Thoracic aorta (tissue), 2 donors: ENCODE measurements at regions not wholly inside any gene's neighbourhood (a gene's known extent, or its start where the extent isn't known, plus 50 kb on each side); places are given as distances from the start of the nearest gene placed in this dataset.

ENCODE experiments used
- ATAC-seq: fragments of 150-250 bp; one replicate; pipeline ENCODE4 v1.8.0; 2017; ENCODE audit warnings: low read depth; ENCODE audit not compliant: insufficient number of reproducible peaks, low FRiP score
- DNase-seq: peaks from one replicate; pipeline ENCODE4 v3.0.0-alpha.2; 2020; ENCODE audit warnings: low spot score
- H3K27ac ChIP-seq, 2 donors: fragments of 200-600 bp; sonication (generic); 1 replicate in 1 of 2; 2 replicates in 1 of 2; pipeline ENCODE4 v1.5.1; 2016; ENCODE audit warnings: mild to moderate bottlenecking in 2 of 2, moderate library complexity in 2 of 2
- H3K27me3 ChIP-seq: fragments of 200-600 bp; sonication (generic); replicated peaks from 2 replicates; pipeline ENCODE4 v1.6.0; 2016; ENCODE audit warnings: mild to moderate bottlenecking; ENCODE audit not compliant: insufficient read depth
- H3K36me3 ChIP-seq: fragments of 200-600 bp; sonication (generic); one replicate; pipeline ENCODE4 v1.5.1; 2016
- H3K4me1 ChIP-seq, 2 donors: fragments of 200-600 bp; sonication (generic); 1 replicate in 1 of 2; 2 replicates in 1 of 2; pipeline versions ENCODE4 v1.5.1 to v1.6.0; 2016; ENCODE audit warnings: low read depth in 2 of 2, mild to moderate bottlenecking in 1 of 2; ENCODE audit not compliant: control insufficient read depth in 1 of 2
- H3K4me3 ChIP-seq: fragments of 200-600 bp; sonication (generic); 2 replicates; pipeline ENCODE4 v1.5.1; 2016; ENCODE audit warnings: mild to moderate bottlenecking
- H3K9me3 ChIP-seq: fragments of 200-600 bp; sonication (generic); 2 replicates; pipeline ENCODE4 v1.5.1; 2016
- TF ChIP-seq, protein P1 (sequence below): fragments of 200-600 bp; sonication (generic); IDR thresholded peaks from one replicate; pipeline ENCODE4 v1.5.1; 2019; ENCODE audit warnings: antibody characterized with exemption

DNA sequence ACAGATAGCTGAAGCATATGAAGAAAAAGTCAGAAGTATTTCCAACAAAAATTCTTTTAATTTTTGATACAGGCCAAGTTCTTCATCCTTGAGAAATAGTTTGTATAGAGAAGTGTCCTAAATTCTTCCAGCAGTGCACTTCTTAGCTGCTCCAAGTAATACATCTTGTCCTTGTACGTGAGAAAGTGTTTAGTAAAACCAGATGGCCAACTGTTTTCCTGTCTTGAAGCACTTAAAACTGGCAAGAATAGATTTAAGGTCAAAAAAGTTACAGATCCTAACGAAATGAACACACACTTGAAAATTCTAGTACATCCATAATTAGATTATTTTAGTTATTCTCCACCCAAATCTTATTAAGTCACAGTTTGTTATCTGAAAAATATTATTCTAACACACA, 52.2 kb upstream of the HSF2 start:
- no peak overlapping the region for H3K27ac ChIP-seq
- H3K27me3 ChIP-seq: no peaks in the 10 kb centered on the region
- H3K4me1 ChIP-seq: no peaks in the 10 kb centered on the region
- DNase-seq (no peak), ATAC-seq (no peak)
- no peak overlapping the region for H3K4me3 ChIP-seq
- TF ChIP-seq, protein P1, sequence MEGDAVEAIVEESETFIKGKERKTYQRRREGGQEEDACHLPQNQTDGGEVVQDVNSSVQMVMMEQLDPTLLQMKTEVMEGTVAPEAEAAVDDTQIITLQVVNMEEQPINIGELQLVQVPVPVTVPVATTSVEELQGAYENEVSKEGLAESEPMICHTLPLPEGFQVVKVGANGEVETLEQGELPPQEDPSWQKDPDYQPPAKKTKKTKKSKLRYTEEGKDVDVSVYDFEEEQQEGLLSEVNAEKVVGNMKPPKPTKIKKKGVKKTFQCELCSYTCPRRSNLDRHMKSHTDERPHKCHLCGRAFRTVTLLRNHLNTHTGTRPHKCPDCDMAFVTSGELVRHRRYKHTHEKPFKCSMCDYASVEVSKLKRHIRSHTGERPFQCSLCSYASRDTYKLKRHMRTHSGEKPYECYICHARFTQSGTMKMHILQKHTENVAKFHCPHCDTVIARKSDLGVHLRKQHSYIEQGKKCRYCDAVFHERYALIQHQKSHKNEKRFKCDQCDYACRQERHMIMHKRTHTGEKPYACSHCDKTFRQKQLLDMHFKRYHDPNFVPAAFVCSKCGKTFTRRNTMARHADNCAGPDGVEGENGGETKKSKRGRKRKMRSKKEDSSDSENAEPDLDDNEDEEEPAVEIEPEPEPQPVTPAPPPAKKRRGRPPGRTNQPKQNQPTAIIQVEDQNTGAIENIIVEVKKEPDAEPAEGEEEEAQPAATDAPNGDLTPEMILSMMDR: no peak
- no peaks in the 10 kb centered on the region for H3K9me3 ChIP-seq
- H3K36me3 ChIP-seq: no peaks in the 10 kb centered on the region

DNA sequence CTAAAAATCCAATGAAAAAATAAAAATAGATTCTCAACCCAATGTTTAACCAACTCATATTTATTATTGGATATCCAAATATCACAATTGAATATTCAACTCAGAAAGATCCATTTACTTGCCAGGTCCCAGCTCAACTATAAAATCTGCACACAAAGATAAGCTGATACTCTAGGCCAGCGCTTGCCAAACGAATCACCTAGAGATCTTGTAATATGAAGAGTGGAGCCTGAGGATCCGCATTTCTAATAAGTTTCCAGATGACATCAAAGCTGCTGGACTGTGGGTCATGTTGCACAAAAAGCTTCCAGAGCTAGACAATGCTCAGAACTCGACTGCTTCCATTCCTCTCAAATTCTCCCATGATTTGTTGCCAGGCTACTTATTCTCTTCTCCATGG, 51.7 kb upstream of the HSF2 start:
- H3K36me3 ChIP-seq: no peaks in the 10 kb centered on the region
- DNase-seq (no peak), ATAC-seq (no peak)

More for the DNA sequence above, 51.7 kb upstream of the HSF2 start:
- Histone ChIP-seq H3K4me1 (no peaks in the 10 kb centered on the region), H3K27ac (no peak overlapping the region), H3K27me3 (no peaks in the 10 kb centered on the region), H3K9me3 (no peaks in the 10 kb centered on the region), H3K4me3 (no peak overlapping the region)
- TF ChIP-seq, protein P1: no peak
